Stimulated activated naive CD8-positive, alpha-beta T cell treated with anti-CD3 and anti-CD28 coated beads, Interleukin-15, amount 100 ng/mL, for 72 hours (primary cell): ENCODE measurements at regions not wholly inside any gene's neighbourhood (a gene's known extent, or its start where the extent isn't known, plus 50 kb on each side); places are given as distances from the start of the nearest gene placed in this dataset.
A peak's percentile ranks its signal among the peaks of the same experiment; 100 is the strongest.
"Not testable (repeated sequence)": the region's sequence is repeated elsewhere in the genome, so short reads cannot be mapped to it uniquely, and the experiment has no call there.

Source experiments
- ATAC-seq: fragments of 150-1000 bp; cut with Tn5 transposase; 2 replicates; pipeline ENCODE4 v1.10.0; 2021; ENCODE audit warnings: mild to moderate bottlenecking, moderate library complexity
- DNase-seq, 2 donors: peaks; one replicate each; pipeline ENCODE4 v3.0.0; 2021 to 2022
- H3K27ac Mint-ChIP-seq, 2 donors: one replicate each; pipeline ENCODE4 v1.8.0; 2022; ENCODE audit warnings: mild to moderate bottlenecking in 2 of 2, mixed read lengths in 2 of 2, moderate library complexity in 2 of 2
- H3K27me3 Mint-ChIP-seq: one replicate; pipeline ENCODE4 v1.8.0; 2022; ENCODE audit warnings: mixed read lengths
- H3K4me1 Mint-ChIP-seq: one replicate; pipeline ENCODE4 v1.8.0; 2022; ENCODE audit warnings: mild to moderate bottlenecking, mixed read lengths
- H3K4me3 Mint-ChIP-seq, 2 donors: one replicate each; pipeline ENCODE4 v1.8.0; 2022; ENCODE audit warnings: mild to moderate bottlenecking in 2 of 2, mixed read lengths in 2 of 2, moderate library complexity in 1 of 2
- H3K9me3 Mint-ChIP-seq, 2 donors: one replicate each; pipeline ENCODE4 v1.8.0; 2022; ENCODE audit warnings: mixed read lengths in 2 of 2

DNA sequence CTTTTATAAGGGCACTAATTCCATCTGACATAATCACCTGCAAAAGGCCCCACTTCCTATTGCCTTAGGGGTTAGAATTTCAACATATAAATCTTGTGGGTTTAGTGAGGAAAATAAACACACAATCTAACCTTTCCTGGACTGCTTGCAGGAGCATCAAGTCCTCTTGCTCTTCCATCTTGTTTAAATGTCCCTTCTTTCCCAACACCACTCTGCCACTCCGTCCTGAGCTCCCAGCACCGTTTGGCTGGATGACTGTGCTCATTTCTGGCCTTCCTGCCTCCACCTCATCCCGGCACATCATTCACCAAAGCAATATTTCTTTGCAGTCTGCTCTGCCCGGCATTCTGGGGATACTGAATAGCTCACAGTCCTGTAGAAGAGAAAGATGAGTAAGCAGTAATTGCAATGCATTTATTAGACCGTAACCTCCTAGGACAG lies 247.8 kb downstream of the BCL2 start:
- ATAC-seq (no peak), DNase-seq (no peak)
- H3K4me1 Mint-ChIP-seq: peaks cover 16% of the 10 kb centered on the region
- no peak overlapping the region for H3K4me3 Mint-ChIP-seq
- H3K27me3 Mint-ChIP-seq: peaks cover 1% of the 10 kb centered on the region
- no peaks in the 10 kb centered on the region for H3K9me3 Mint-ChIP-seq
- no peak overlapping the region for H3K27ac Mint-ChIP-seq

DNA sequence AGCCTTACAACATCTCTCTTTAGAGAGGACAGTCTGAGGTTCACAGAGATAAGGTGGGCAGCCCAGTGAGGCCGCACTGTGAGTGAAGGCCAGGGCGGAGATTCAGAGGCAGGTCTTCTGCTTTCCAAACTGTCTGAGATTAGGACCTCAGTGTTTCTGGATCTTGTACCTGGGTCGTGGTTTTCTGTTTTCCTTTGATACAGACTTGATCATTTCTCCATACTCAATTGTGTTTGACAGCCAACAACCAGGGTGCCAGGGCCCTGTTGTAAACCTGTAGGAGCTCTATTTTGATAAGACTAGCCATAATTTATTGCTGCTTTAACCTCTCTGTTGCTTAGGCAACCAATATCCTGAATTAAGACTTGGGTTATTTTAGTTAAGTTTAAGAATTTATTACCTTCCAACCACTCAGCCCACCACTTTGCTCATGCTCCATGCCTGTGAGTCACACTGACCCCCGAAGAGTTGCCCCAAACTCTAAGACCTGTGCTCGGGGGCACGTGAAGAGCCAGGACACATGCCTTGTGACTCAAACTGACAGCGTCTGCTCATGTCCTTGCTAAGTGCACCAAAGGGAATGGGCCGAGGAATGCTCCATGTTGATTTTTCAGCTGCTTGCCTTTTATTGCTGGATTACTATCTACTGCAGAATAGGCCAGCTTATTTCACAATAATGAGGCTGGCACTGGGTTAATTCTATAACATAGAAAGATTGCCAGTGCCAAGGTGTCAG lies 248.6 kb downstream of the BCL2 start:
- Mint-ChIP-seq H3K4me1 (peaks cover 16% of the 10 kb centered on the region), H3K27ac (no peak overlapping the region), H3K9me3 (no peaks in the 10 kb centered on the region), H3K4me3 (no peak overlapping the region), H3K27me3 (no peaks in the 10 kb centered on the region)
- no peak for DNase-seq
- no peak for ATAC-seq

DNA sequence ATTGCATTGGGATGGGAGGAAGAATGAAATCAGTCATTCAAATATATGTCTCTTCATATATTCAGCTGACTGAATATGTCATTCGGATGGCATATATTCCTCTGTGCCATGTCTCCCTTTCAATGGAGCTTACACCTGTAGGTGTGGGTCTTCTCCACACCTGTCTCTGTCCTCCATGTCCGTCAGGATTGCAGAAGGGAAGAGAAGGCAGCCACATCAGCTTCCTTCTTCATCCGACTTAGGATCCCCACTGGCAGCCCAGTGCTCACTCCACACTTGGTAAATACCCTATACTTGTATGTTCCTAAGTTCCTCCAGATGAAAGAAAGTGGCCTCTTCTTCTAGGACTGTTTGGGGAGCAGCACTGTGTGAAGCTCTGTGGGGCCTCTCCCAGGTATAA lies 250.1 kb downstream of the BCL2 start:
- Mint-ChIP-seq H3K27me3 (peaks cover 12% of the 10 kb centered on the region), H3K4me3 (no peak overlapping the region), H3K4me1 (peaks cover 5% of the 10 kb centered on the region), H3K27ac (no peak overlapping the region), H3K9me3 (no peaks in the 10 kb centered on the region)
- ATAC-seq: no peak
- DNase-seq: no peak

DNA sequence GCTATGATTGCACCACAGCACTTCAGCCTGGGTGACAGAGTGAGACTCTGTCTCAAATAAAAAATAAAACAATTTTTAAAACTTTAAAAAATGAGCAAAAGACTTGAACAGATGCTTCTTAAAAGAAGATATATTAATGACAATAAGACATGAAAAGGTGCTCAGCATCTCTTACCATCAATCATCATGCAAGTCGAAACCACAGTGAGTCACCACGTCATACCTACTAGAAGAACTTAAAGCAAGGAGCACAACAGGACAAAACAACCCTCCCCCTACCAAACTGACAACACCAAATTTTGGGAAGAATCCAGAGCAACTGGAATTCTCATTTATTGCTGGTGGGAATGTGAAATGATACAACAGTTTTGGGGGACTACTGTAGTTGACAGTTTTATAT lies 251.6 kb downstream of the BCL2 start:
- DNase-seq (no peak), ATAC-seq (no peak)
- H3K4me3 Mint-ChIP-seq: no peak overlapping the region
- H3K4me1 Mint-ChIP-seq: peaks cover 5% of the 10 kb centered on the region
- peaks cover 12% of the 10 kb centered on the region for H3K27me3 Mint-ChIP-seq
- H3K27ac Mint-ChIP-seq: no peak overlapping the region
- no peaks in the 10 kb centered on the region for H3K9me3 Mint-ChIP-seq

DNA sequence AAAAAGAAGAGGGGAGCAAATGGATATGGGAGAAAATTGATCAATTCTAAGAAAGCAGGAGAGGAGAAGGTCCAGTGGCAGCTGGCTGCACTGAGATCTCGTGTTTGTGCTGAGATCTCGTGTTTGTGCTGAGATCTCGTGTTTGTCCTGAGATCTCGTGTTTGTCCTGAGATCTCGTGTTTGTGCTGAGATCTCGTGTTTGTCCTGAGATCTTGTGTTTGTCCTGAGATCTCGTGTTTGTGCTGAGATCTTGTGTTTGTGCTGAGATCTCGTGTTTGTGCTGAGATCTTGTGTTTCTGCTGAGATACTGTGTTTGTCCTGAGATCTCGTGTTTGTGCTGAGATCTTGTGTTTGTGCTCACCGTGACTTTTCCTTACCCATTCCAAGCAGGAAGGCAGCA lies 254.4 kb downstream of the BCL2 start:
- Mint-ChIP-seq H3K4me3 (no peak overlapping the region), H3K4me1 (peaks cover 5% of the 10 kb centered on the region), H3K9me3 (no peaks in the 10 kb centered on the region), H3K27ac (peak overlapping the region in 1 of 2 donors; percentile 73), H3K27me3 (peaks cover 18% of the 10 kb centered on the region)
- ATAC-seq: no peak
- no peak for DNase-seq

DNA sequence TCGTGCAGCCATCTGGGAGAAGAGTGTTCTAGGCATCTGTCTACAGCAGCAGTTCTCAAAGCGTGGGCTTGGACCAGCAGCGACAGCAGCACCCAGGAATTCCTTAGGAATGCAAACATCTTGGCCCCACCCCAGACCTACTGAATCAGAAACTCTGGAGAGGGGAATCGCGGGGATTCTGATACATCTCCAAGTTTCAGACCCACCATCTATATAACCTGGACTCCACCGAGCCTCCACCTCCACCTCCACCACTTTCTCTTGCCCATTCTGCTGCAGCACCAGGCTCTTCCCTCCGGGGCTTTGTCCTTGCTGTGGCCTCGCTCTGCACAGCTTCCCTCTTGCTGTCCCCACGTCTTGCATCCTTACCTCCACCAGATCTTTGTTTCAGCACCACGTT lies 256.4 kb downstream of the BCL2 start:
- Mint-ChIP-seq H3K27ac (no peak overlapping the region), H3K4me3 (no peak overlapping the region), H3K9me3 (no peaks in the 10 kb centered on the region), H3K27me3 (peaks cover 18% of the 10 kb centered on the region), H3K4me1 (peaks cover 5% of the 10 kb centered on the region)
- no peak for DNase-seq
- no peak for ATAC-seq

DNA sequence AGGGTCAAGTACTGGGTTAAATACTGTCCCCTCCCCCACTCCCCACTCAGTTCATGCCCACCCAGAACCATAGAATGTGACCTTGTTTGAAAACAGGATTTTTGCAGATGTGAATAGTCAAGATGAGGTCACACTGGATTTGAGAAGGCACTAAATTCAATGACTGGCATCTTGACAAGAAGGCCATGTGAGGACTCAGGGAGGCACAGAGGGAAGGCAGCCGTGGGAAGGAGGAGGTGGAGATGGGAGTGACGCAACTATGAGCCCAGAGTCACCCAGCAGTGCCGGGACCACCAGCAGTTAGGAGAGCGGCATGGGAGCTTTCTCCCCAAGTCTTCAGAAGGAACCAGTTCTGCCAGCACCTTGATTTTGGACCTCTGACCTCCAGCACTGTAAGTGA lies 257.3 kb downstream of the BCL2 start:
- Mint-ChIP-seq H3K27ac (no peak overlapping the region), H3K27me3 (peaks cover 18% of the 10 kb centered on the region), H3K9me3 (no peaks in the 10 kb centered on the region), H3K4me1 (no peaks in the 10 kb centered on the region), H3K4me3 (no peak overlapping the region)
- ATAC-seq (no peak), DNase-seq (no peak)

DNA sequence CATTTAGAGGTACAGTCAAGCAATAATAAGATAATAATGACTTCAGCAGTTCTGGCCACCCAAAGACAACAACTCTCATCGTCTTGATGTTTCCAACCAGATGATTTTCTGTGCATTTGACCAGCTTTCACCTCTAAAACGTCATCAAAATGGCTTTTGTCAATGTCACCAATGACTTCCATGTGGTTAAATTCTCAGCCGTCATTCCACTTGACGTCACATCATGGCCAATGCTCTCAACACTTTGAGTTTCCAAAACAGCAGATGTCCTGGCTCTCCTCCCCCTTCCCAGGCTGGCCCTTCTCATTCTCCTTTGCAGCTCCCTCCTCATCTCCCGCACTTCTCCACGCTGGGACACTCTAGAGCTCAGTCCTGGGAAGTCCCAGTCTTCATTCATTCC lies 258.3 kb downstream of the BCL2 start:
- DNase-seq (no peak), ATAC-seq (no peak)
- Mint-ChIP-seq H3K4me1 (no peaks in the 10 kb centered on the region), H3K27me3 (peaks cover 18% of the 10 kb centered on the region), H3K27ac (no peak overlapping the region), H3K4me3 (no peak overlapping the region), H3K9me3 (no peaks in the 10 kb centered on the region)

DNA sequence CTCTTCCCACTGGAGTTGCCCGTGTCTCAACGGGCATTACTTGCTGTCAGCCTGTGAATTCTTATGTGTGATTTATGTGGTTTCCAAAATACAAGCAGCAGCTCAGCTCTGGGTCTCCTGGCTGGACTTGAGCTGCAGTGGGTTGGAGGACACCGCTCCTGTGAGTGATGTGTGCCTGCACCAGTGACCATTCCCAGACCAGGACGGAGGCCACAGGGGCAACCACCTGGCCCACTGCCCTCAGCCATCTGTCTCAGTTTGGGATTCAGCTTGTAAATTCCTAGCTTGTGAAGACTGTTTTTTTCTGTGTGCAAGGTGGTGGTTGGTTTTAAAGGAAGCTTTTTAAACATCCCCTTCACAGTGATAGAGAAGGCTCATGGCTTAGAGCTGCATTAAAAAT lies 261.0 kb downstream of the BCL2 start:
- H3K4me1 Mint-ChIP-seq: peaks cover 6% of the 10 kb centered on the region
- DNase-seq: no peak
- H3K27me3 Mint-ChIP-seq: peaks cover 7% of the 10 kb centered on the region
- H3K4me3 Mint-ChIP-seq: no peak overlapping the region
- no peaks in the 10 kb centered on the region for H3K9me3 Mint-ChIP-seq
- no peak overlapping the region for H3K27ac Mint-ChIP-seq
- no peak for ATAC-seq

DNA sequence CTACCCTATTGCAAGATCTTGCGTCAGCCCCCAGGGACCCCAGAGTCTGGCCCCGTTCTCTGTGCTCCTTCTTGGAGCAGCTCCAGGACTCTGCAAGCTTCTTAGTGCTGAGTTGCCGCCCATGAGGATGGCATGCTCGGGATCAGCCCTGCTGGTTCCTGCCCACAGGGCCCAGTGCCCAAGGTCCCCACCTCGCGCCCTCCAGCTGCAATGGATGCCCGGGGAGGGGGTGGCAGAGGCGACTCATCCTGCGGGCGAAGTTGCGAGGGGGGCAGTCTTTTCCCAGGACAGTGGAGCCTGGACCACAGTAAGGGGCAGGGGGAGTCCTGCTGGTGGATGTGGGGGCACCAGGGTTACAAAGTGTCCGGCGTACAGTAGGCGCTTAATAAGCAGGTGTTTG lies 261.9 kb downstream of the BCL2 start:
- no peak for DNase-seq
- no peak overlapping the region for H3K4me3 Mint-ChIP-seq
- peaks cover 6% of the 10 kb centered on the region for H3K4me1 Mint-ChIP-seq
- peaks cover 7% of the 10 kb centered on the region for H3K27me3 Mint-ChIP-seq
- no peaks in the 10 kb centered on the region for H3K9me3 Mint-ChIP-seq
- peak; percentile 28 for ATAC-seq
- no peak overlapping the region for H3K27ac Mint-ChIP-seq

DNA sequence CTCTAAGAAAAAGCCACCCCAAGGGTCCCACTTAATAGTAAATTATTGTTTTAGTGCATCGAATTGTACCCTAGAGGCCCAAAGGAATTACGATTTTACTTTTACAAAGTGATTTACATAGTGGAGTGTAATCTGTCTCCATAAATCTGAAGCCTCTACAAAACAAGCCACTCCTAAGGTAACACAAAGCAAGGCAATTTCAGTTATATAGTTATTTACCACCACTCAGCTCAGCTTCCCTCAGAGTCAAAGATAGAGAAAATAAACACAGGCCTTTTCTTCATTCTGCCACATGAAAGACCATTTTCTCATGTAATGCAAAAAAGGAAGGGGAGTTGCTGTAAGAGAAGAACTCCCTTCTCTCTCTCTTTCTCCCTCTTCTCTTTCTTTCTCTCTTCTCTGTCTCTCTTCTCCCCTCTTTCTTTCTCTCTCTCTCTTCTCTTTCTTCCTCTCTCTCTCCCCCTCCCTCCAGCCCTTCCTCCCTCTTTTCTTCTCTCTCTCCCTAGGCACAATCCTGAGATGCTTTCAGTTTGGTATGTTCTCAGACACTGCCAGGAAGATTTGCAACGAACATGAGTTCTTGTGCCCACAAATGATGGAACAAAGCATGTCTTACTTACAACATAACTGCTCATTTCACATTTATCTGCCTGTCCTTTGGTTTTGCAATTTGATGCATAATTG lies 264.5 kb downstream of the BCL2 start:
- Mint-ChIP-seq H3K4me3 (no peak overlapping the region), H3K9me3 (no peaks in the 10 kb centered on the region), H3K4me1 (peaks cover 15% of the 10 kb centered on the region), H3K27me3 (peaks cover 3% of the 10 kb centered on the region), H3K27ac (no peak overlapping the region)
- ATAC-seq: no peak
- DNase-seq: no peak

DNA sequence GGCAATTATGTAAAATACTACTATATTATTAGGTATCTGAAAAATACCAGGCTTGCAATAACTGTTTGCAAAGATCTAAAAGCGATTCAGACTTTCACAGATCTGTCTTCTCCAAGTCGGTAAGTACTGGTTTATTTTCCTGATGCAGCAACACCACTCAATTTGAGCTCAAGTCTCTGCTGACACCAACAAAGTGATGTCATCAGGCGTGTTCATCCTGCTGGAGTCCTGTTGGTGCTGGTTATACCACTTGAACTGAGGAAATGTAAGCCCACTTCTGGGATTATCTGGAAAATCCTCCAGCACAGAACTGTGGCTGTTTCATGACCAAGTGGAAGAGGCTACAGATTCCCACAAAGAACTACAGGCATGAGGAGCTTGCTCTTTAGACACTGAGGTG lies 267.6 kb downstream of the BCL2 start:
- Mint-ChIP-seq H3K4me1 (peaks cover 20% of the 10 kb centered on the region), H3K4me3 (no peak overlapping the region), H3K27ac (no peak overlapping the region), H3K9me3 (no peaks in the 10 kb centered on the region), H3K27me3 (peaks cover 8% of the 10 kb centered on the region)
- ATAC-seq (no peak), DNase-seq (no peak)

DNA sequence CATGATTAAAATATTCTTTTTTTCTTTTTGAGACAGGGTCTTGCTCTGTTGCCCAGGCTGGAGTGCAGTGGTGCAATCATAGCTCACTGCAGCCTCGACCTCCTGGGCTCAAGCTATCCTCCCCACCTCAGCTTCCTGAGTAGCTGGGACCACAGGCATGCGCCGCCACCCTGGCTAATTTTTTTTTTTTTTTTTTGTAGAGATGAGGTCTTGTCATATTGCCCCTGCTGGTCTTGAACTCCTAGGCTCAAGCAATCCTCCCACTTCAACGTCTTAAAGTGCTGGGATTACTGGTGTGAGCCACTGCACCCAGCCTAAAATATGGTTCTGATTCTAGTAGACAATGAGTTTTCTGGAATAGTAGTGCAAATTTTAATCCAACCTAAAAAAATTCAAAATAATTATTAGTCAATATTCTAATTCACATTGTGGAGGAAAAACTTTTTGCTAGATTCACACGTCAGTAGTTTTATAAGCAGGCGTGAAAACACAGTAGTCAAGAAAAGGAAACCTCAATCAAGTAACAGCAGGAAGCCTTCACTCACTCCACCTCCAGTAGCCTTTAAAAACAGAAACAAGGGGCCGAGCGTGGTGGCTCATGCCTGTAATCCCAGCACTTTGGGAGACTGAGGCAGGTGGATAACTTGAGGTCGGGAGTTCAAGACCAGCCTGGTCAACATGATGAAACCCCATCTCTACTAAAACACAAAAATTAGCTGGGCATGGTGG lies 268.7 kb downstream of the BCL2 start:
- not testable (repeated sequence) for H3K4me3 Mint-ChIP-seq, DNase-seq, H3K9me3 Mint-ChIP-seq, ATAC-seq, H3K27ac Mint-ChIP-seq, H3K27me3 Mint-ChIP-seq
- peaks cover 20% of the 10 kb centered on the region for H3K4me1 Mint-ChIP-seq

DNA sequence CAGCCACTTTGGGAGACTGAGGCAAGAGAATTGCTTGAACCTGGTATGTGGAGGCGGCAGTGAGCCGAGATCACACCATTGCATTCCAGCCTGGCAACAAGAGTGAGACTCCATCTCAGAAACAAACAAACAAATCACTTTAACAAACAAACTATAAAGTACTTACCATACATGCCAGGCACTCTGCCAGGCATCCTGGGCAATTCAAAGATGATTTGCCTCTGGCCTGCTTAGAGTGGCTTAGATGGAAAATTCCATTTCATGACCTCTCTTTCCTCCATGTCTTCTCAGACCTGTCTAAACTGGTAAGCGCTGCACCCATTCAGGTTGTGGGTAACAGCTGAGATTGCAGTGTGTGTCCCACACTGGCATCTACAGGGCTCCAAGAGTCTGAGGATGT lies 273.2 kb downstream of the BCL2 start:
- H3K27ac Mint-ChIP-seq: no peak overlapping the region
- no peak for ATAC-seq
- H3K27me3 Mint-ChIP-seq: peaks cover 15% of the 10 kb centered on the region
- no peak overlapping the region for H3K4me3 Mint-ChIP-seq
- H3K4me1 Mint-ChIP-seq: peaks cover 28% of the 10 kb centered on the region
- DNase-seq: no peak
- peaks cover 16 to 17% of the 10 kb centered on the region in 2 donors for H3K9me3 Mint-ChIP-seq

DNA sequence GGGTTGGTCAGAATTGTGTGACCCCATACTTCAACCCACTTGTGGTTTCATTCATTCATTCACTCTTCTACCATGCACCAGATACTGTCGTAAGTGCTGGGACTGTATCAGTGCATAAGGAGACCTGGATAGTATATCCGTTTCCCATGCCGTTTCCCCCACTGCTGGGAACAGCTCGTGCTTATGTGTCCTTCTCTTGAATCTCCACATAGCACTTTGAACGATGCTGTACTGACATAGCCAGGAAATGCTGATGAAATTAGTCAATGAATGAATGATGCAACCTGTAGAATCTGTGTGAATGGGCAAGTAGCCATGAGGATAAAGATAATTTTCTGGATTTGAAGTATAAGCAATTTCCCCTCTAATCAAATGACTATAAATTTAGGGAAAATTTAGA lies 276.1 kb downstream of the BCL2 start:
- ATAC-seq (no peak), DNase-seq (no peak)
- Mint-ChIP-seq H3K27me3 (peaks cover 7% of the 10 kb centered on the region), H3K4me1 (peaks cover 29% of the 10 kb centered on the region), H3K4me3 (no peak overlapping the region), H3K27ac (no peak overlapping the region), H3K9me3 (peaks cover 18 to 19% of the 10 kb centered on the region in 2 donors)

DNA sequence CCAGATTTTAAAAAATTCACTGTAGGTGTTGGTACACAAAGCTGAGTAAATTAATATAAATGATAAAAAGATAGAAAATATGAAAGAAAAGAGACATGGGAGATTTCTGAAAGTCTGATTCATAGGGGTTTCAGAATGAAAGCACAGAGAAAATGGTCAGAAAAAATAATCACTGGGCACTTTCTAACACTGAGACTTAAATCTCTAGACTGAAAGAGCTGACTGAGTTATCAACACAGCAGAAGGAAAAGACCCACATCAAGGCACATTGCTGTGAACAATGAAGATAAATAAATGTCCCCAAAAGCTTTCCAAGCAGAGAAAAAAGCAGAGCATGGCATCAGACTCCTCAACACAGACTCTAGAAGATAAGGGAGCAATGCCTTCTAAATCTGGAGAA lies 277.2 kb downstream of the BCL2 start:
- H3K27ac Mint-ChIP-seq: peak overlapping the region in 1 of 2 donors; percentile 75
- H3K27me3 Mint-ChIP-seq: peaks cover 7% of the 10 kb centered on the region
- H3K9me3 Mint-ChIP-seq: peaks cover 18 to 19% of the 10 kb centered on the region in 2 donors
- H3K4me3 Mint-ChIP-seq: peak overlapping the region in 1 of 2 donors; percentile 33
- ATAC-seq (no peak), DNase-seq (no peak)
- peaks cover 29% of the 10 kb centered on the region for H3K4me1 Mint-ChIP-seq
